ENCODE measurements at regions not wholly inside any gene's neighbourhood (a gene's known extent, or its start where the extent isn't known, plus 50 kb on each side); places are given as distances from the start of the nearest gene placed in this dataset.
"Not testable (repeated sequence)": the region's sequence is repeated elsewhere in the genome, so short reads cannot be mapped to it uniquely, and the experiment has no call there.

DNA sequence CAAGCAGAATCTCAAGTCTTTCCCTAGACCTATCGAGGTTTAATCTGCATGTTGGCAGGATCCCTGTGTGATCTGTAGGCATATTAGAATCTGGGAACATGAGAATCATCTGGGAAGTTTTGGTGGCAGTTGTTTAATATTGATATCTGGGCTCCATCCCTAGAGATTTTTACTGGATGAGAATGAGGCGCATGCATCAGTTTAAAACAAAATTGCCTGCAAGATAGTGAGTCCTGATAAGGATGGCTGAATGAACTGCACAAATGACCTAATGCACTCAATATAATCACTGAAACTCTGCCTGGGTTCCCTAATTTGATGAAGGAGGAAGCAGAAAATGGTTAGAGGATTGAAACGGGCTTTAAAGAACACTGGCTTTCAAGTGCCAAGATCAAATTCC is 218.0 kb downstream of the FGFR2 start:
- DNase-seq (ENCODE audit: low read depth) = no peak
- TF ChIP-seq CTCF (conservative IDR thresholded peaks at IDR 0.05; ENCODE audit: low read length) = no peak
- H3K4me3 ChIP-seq (ENCODE audit: low read length) = no peak overlapping the region

DNA sequence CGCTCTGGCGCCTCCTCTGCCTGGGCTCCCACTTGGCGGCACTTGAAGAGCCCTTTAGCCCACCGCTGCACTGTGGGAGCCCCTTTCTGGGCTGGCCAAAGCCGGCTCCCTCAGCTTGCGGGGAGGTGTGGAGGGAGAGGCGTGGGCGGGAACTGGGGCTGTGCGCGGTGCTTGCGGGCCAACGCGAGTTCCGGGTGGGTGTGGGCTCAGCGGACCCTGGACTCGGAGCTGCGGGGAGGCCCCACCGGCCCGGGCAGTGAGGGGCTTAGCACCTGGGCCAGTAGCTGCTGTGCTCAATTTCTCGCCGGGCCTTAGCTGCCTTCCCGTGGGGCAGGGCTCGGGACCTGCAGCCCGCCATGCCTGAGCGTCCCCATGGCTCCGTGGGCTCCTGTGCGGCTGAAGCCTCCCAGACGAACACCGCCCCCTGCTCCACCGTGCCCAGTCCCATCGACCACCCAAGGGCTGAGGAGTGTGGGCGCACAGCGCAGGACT is 216.2 kb downstream of the FGFR2 start:
- not testable (repeated sequence) for H3K4me3 ChIP-seq (ENCODE audit: low read length); DNase-seq (ENCODE audit: low read depth)

DNA sequence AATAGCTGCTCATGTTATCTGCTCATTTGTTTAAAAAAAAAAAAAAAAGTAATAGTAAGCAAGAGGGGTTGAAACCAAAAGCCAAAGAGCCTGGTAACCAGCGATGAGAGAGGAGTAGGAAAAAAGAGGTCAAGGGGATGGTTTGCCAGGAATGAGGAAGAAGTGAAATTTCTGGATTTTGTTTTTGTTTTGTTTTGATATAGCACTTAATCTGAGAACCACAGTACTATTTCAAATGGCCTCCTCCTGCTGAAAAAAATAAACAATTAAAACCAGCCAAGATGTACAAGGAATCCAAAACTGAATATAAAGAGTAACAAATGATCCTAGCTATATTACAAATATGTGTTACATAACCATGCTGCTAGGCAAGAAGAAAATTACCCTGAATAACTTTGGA is 213.1 kb downstream of the FGFR2 start:
- no peak overlapping the region for H3K4me3 ChIP-seq (ENCODE audit: low read length)
- no peak for DNase-seq (ENCODE audit: low read depth)
- no peak for TF ChIP-seq CTCF (conservative IDR thresholded peaks at IDR 0.05; ENCODE audit: low read length)

GRCh38 chr10:121392657-121393056 is 205.6 kb downstream of the FGFR2 start:
- no peak for TF ChIP-seq CTCF (conservative IDR thresholded peaks at IDR 0.05; ENCODE audit: low read length)
- DNase-seq (ENCODE audit: low read depth) = no peak
- H3K4me3 ChIP-seq (ENCODE audit: low read length) = no peak overlapping the region

GRCh38 chr10:121393522-121393921 is 204.7 kb downstream of the FGFR2 start:
- no peak for DNase-seq (ENCODE audit: low read depth)
- no peak overlapping the region for H3K4me3 ChIP-seq (ENCODE audit: low read length)
- TF ChIP-seq CTCF (conservative IDR thresholded peaks at IDR 0.05; ENCODE audit: low read length) = no peak

DNA sequence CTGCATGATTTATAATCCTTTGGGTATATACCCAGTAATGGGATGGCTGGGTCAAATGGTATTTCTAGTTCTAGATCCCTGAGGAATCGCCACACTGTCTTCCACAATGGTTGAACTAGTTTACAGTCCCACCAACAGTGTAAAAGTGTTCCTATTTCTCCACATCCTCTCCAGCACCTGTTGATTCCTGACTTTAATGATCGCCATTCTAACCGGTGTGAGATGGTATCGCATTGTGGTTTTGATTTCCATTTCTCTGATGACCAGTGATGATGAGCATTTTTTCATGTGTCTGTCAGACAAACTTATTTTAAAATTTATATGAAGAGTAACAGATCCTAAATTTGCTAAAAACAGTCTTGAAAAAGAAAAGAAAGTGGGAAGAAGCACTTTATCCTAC is 197.7 kb downstream of the FGFR2 start:
- not testable (repeated sequence) for H3K4me3 ChIP-seq (ENCODE audit: low read length); DNase-seq (ENCODE audit: low read depth)

- no peak for TF ChIP-seq CTCF (conservative IDR thresholded peaks at IDR 0.05; ENCODE audit: low read length)
- no peak overlapping the region for H3K4me3 ChIP-seq (ENCODE audit: low read length)
- DNase-seq (ENCODE audit: low read depth) = no peak
These were observed 194.7 kb downstream of the FGFR2 start for GRCh38 chr10:121403527-121403926.

DNA sequence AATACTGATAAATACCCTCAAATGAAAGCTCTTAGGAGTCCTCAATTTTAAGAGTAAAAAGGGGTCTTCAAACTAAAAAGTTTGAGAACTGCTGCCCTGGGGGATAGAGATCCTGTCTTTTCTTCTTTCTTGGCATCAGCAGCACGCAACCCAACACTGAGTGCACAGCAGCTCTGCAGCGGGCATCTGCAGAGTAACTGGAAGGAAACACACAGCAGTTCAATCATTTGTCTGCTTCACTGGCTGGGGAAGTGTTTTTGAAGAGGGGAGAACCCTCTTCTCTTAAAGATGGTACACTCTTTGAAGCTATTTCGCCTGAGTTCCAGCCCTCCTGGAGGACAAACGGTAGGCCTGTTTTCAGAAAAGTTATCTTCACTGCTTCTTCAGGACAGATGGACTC is 193.6 kb downstream of the FGFR2 start:
- no peak for DNase-seq (ENCODE audit: low read depth)
- TF ChIP-seq CTCF (conservative IDR thresholded peaks at IDR 0.05; ENCODE audit: low read length) = no peak
- H3K4me3 ChIP-seq (ENCODE audit: low read length) = no peak overlapping the region

Measured in AG10803 (cell line).